ENCODE measurements at regions not wholly inside any gene's neighbourhood (a gene's known extent, or its start where the extent isn't known, plus 50 kb on each side); places are given as distances from the start of the nearest gene placed in this dataset.
A peak's percentile ranks its signal among the peaks of the same experiment; 100 is the strongest.
"Not testable (repeated sequence)": the region's sequence is repeated elsewhere in the genome, so short reads cannot be mapped to it uniquely, and the experiment has no call there.

DNA sequence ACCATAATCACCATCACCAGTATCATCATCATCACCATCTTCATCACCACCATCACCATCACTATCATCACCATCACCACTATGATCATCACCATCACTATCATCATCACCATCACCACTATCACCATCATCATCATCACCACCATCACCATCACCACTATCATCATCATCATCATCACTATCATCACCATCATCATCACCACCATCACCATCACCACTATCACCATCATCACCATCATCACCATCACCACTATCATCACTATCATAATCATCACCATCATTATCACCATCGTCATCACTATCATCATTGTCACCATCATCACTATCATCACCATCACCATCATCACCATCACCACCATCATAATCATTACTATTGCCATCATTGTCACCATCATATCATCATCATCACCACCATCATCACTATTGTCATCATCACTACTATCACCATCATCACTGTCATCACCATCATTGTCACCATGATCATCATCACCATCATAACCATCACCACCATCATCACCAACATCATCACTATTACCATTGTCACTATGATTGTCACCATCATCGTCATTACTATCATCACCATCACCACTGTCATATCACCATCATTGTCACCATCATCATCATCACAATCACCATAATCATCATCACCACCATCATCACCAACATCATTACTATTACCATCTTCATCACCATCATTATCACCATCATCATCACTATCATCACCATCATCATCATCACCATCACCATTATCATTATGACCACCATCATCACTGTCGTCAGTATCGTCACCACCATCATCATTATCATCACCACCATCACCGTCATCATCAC lies 154.7 kb downstream of the ACTR3B start:
- Histone ChIP-seq H3K27me3 (ENCODE audit: control insufficient read depth in 5 of 5, insufficient read depth in 4 of 5, low read length in 5 of 5) (peaks cover 0 to 12% (median 3%) of the 10 kb centered on the region in 5 donors), H3K36me3 (ENCODE audit: control insufficient read depth in 5 of 5, insufficient read depth in 5 of 5, low read length in 5 of 5) (peaks cover 0 to 6% (median 0%) of the 10 kb centered on the region in 5 donors), H3K4me1 (ENCODE audit: control insufficient read depth in 5 of 5, insufficient read depth in 5 of 5, low read length in 5 of 5) (no peaks in the 10 kb centered on the region), H3K9ac (ENCODE audit: low read length in 5 of 5) (no peak overlapping the region), H3K4me3 (ENCODE audit: low read depth in 1 of 5, low read length in 5 of 5) (no peak overlapping the region), H3K27ac (ENCODE audit: low read depth, low read length) (no peak overlapping the region), H3K9me3 (ENCODE audit: control insufficient read depth in 5 of 5, low read length in 5 of 5) (peaks cover 0 to 14% (median 0%) of the 10 kb centered on the region in 5 donors)

DNA sequence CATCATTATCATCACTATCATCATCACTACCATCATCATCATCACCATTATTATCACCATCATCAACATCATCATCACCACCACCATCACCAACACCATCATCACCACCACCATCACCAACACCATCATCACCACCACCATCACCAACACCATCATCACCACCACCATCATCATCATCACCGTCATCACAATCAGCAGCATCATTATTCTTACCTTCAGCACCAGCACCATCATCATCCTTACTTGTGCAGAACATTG lies 155.2 kb downstream of the ACTR3B start:
- peaks cover 0 to 14% (median 0%) of the 10 kb centered on the region in 5 donors for H3K9me3 ChIP-seq (ENCODE audit: control insufficient read depth in 5 of 5, low read length in 5 of 5)
- H3K9ac ChIP-seq (ENCODE audit: low read length in 5 of 5); H3K27ac ChIP-seq (ENCODE audit: low read depth, low read length); H3K4me3 ChIP-seq (ENCODE audit: low read depth in 1 of 5, low read length in 5 of 5); H3K4me1 ChIP-seq (ENCODE audit: control insufficient read depth in 5 of 5, insufficient read depth in 5 of 5, low read length in 5 of 5); H3K36me3 ChIP-seq (ENCODE audit: control insufficient read depth in 5 of 5, insufficient read depth in 5 of 5, low read length in 5 of 5): not testable (repeated sequence)
- H3K27me3 ChIP-seq (ENCODE audit: control insufficient read depth in 5 of 5, insufficient read depth in 4 of 5, low read length in 5 of 5) = peaks cover 0 to 12% (median 3%) of the 10 kb centered on the region in 5 donors

DNA sequence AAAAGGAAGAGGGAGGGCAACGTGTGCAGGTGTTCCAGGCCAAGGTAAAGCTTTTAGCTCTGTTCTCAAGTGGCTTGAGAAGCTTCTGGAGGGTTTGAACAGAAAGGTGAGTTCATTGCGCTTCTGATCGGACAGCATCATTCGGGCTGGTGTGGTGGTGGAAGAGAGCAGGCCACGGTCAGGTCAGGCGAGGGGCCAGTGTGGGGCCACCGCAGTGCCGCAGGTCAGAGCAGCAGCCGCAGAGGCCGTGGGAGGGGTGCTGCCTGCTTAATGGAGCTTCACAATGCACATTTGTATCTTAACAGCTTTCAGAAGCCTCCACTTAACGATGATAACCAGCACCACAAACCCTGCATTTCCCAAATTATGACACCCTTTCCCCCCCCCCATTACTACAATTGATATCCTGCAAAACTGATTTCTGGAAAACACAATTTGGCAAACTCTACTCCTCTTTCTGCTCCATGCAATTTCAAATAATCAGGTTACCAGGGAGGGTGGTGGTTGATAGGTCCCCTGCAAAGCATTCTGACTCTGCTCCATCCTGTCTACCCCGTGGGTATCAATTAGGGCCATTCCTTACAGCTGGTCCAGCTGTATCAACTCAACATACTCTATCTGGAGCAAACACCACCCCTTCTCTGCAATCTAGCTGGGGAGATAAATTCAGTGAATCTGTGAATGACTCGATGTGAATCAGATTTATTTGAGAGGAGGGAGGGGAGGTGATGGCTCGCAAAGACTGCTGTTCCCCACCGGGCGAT lies 162.9 kb downstream of the ACTR3B start:
- Histone ChIP-seq H3K9ac (ENCODE audit: low read length in 5 of 5) (no peak overlapping the region), H3K36me3 (ENCODE audit: control insufficient read depth in 5 of 5, insufficient read depth in 5 of 5, low read length in 5 of 5) (no peaks in the 10 kb centered on the region), H3K4me1 (ENCODE audit: control insufficient read depth in 5 of 5, insufficient read depth in 5 of 5, low read length in 5 of 5) (peaks cover 0 to 14% (median 9%) of the 10 kb centered on the region in 5 donors), H3K27me3 (ENCODE audit: control insufficient read depth in 5 of 5, insufficient read depth in 4 of 5, low read length in 5 of 5) (peaks cover 10 to 33% (median 30%) of the 10 kb centered on the region in 5 donors), H3K27ac (ENCODE audit: low read depth, low read length) (no peak overlapping the region), H3K4me3 (ENCODE audit: low read depth in 1 of 5, low read length in 5 of 5) (no peak overlapping the region), H3K9me3 (ENCODE audit: control insufficient read depth in 5 of 5, low read length in 5 of 5) (peaks cover 0 to 9% (median 0%) of the 10 kb centered on the region in 5 donors)

DNA sequence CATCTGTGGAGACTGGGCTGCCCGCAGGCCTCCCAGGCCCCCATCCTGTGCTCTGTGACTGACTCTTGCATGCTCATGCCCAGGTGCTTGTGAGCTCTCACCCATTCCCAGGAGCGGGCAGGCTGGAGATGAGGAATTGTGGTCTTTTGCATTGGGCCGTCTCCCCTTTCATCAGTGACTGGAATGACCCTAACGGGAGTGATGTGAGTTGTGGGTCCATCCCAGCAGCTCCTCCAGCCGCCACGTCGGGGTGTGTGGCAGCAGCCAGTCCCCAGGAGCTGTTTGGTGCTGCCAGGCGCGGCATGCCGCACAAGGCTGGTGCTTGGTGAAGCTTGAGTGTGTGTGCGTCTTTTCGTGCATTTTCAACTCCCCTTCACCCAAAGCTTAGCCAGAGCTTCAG lies 164.2 kb downstream of the ACTR3B start:
- no peak overlapping the region for H3K27ac ChIP-seq (ENCODE audit: low read depth, low read length)
- H3K27me3 ChIP-seq (ENCODE audit: control insufficient read depth in 5 of 5, insufficient read depth in 4 of 5, low read length in 5 of 5) = peaks cover 10 to 33% (median 30%) of the 10 kb centered on the region in 5 donors
- H3K4me3 ChIP-seq (ENCODE audit: low read depth in 1 of 5, low read length in 5 of 5) = no peak overlapping the region

DNA sequence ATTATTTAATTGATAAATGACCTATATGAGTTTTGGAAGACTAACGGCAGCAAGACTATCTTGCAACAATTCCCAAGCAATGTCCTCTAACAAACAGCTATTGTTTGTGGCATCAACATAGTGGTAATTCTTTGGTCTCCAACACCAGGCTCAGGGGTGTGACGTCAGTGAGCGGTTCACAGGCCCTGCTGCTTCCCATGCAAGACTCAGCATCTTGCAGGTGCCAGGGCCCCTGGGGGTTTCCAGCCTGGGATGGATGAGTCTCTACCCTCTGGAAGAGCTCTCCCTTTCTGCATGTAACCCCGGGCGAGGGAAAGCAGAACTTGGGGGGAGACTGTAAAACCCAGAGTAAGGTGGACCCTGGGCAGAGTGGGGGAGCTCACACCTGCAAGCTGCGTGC lies 164.7 kb downstream of the ACTR3B start:
- Histone ChIP-seq H3K4me1 (ENCODE audit: control insufficient read depth in 5 of 5, insufficient read depth in 5 of 5, low read length in 5 of 5) (peaks cover 0 to 14% (median 9%) of the 10 kb centered on the region in 5 donors), H3K27ac (ENCODE audit: low read depth, low read length) (no peak overlapping the region), H3K9ac (ENCODE audit: low read length in 5 of 5) (no peak overlapping the region), H3K4me3 (ENCODE audit: low read depth in 1 of 5, low read length in 5 of 5) (no peak overlapping the region), H3K36me3 (ENCODE audit: control insufficient read depth in 5 of 5, insufficient read depth in 5 of 5, low read length in 5 of 5) (no peaks in the 10 kb centered on the region), H3K9me3 (ENCODE audit: control insufficient read depth in 5 of 5, low read length in 5 of 5) (peaks cover 0 to 5% (median 0%) of the 10 kb centered on the region in 5 donors), H3K27me3 (ENCODE audit: control insufficient read depth in 5 of 5, insufficient read depth in 4 of 5, low read length in 5 of 5) (peaks cover 10 to 33% (median 30%) of the 10 kb centered on the region in 5 donors)

More for the DNA sequence above, 164.2 kb downstream of the ACTR3B start:
- Histone ChIP-seq H3K4me1 (ENCODE audit: control insufficient read depth in 5 of 5, insufficient read depth in 5 of 5, low read length in 5 of 5) (peaks cover 0 to 14% (median 9%) of the 10 kb centered on the region in 5 donors), H3K36me3 (ENCODE audit: control insufficient read depth in 5 of 5, insufficient read depth in 5 of 5, low read length in 5 of 5) (no peaks in the 10 kb centered on the region), H3K9ac (ENCODE audit: low read length in 5 of 5) (no peak overlapping the region), H3K9me3 (ENCODE audit: control insufficient read depth in 5 of 5, low read length in 5 of 5) (peaks cover 0 to 5% (median 0%) of the 10 kb centered on the region in 5 donors)

DNA sequence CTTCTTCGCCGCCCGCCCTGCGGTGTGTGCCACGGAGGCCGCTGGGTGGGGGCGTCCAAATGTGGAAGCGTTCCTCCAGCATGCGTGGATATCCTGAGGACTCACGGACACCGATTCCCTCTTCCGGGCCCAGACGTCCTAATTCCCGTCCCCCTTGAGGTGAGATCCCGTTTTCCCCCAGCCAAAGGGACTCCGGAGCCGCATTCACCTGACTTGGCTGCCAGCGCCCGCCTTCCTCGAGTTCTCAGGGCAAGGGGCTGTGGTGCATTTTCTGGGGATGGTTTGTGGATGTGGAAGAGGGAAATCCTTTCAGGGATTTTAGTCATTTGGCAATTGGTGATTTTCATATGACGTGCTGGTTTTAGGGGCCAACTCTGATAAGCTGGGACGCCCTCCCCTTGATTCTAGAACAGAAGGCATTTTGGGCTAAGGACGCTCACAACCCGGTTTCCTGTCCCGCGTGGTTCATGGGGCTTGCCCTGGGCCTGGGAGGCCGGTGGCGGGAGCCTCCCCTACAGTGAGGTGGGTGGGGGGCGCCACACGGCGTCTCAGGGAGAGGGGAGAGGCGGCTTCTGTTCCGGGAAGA lies 165.4 kb downstream of the ACTR3B start:
- peaks cover 10 to 31% (median 29%) of the 10 kb centered on the region in 5 donors for H3K27me3 ChIP-seq (ENCODE audit: control insufficient read depth in 5 of 5, insufficient read depth in 4 of 5, low read length in 5 of 5)

DNA sequence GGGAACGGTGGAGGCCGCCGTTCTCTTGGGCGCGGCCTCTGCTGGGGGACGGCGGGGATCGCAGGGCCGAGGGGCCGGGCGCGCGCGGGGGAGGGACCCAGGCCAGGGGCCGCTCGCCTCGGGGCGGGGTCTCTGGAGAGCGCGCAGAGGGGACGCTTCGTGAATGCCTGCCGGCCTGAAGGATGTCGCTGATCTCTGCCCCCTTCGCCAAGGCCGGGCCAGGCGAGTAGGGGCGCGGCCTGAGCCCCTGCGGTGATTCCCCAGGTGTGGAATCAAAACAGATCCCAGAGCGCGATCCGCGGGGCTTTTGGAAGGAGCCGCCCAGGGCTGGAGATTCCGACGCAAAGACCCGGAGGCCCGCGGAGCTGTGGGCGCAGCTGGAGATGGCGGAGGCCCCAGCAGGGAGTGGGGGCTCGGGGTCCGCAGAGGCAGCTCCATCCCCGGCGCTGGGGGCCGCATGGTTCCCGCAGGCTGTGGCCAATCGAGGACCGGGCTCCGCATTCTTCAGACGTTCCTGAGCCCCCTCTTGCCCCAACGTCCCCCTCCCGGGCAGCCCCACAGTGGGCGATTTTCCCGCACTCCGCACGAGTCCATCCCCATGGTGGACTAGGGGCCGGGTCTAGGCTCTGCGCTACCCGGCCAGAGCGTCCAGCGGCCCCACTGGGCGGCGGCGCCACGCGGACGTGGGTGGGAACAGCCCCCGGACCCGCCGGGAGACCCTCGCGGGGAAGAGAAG lies 166.0 kb downstream of the ACTR3B start:
- H3K27ac ChIP-seq (ENCODE audit: low read depth, low read length) = no peak overlapping the region
- H3K9me3 ChIP-seq (ENCODE audit: control insufficient read depth in 5 of 5, low read length in 5 of 5) = no peaks in the 10 kb centered on the region
- H3K36me3 ChIP-seq (ENCODE audit: control insufficient read depth in 5 of 5, insufficient read depth in 5 of 5, low read length in 5 of 5) = no peaks in the 10 kb centered on the region
- no peak overlapping the region for H3K9ac ChIP-seq (ENCODE audit: low read length in 5 of 5)
- peaks cover 10 to 31% (median 29%) of the 10 kb centered on the region in 5 donors for H3K27me3 ChIP-seq (ENCODE audit: control insufficient read depth in 5 of 5, insufficient read depth in 4 of 5, low read length in 5 of 5)
- H3K4me3 ChIP-seq (ENCODE audit: low read depth in 1 of 5, low read length in 5 of 5) = peak overlapping the region in 3 of 5 donors; percentile 12 to 36 (median 14)
- peaks cover 0 to 14% (median 9%) of the 10 kb centered on the region in 5 donors for H3K4me1 ChIP-seq (ENCODE audit: control insufficient read depth in 5 of 5, insufficient read depth in 5 of 5, low read length in 5 of 5)

More for the DNA sequence above, 165.4 kb downstream of the ACTR3B start:
- H3K36me3 ChIP-seq (ENCODE audit: control insufficient read depth in 5 of 5, insufficient read depth in 5 of 5, low read length in 5 of 5) = no peaks in the 10 kb centered on the region
- H3K4me3 ChIP-seq (ENCODE audit: low read depth in 1 of 5, low read length in 5 of 5) = peak overlapping the region in 3 of 5 donors; percentile 12 to 36 (median 14)
- no peak overlapping the region for H3K27ac ChIP-seq (ENCODE audit: low read depth, low read length)
- no peak overlapping the region for H3K9ac ChIP-seq (ENCODE audit: low read length in 5 of 5)
- H3K9me3 ChIP-seq (ENCODE audit: control insufficient read depth in 5 of 5, low read length in 5 of 5) = peaks cover 0 to 5% (median 0%) of the 10 kb centered on the region in 5 donors
- H3K4me1 ChIP-seq (ENCODE audit: control insufficient read depth in 5 of 5, insufficient read depth in 5 of 5, low read length in 5 of 5) = peaks cover 0 to 14% (median 9%) of the 10 kb centered on the region in 5 donors

DNA sequence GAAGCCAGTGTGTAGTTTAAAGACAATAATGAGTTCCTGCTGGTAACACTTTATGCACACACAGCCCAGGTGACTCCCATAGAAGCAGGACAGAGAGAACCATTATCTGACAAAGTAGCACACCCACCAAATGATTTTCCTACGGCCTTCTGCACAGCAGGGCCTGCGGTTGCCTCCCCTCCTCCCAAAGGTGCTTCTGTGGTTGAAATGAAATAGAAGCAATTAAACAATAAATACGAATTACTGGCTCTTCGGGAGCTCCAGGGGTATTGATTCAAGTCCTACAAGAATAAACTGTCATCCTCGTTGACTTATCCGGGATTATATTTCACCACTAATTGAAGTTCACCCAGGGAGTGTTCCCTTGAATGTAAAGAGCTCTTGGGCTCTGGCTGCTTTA lies 172.1 kb downstream of the ACTR3B start:
- Histone ChIP-seq H3K9ac (ENCODE audit: low read length in 5 of 5) (no peak overlapping the region), H3K27me3 (ENCODE audit: control insufficient read depth in 5 of 5, insufficient read depth in 4 of 5, low read length in 5 of 5) (no peaks in the 10 kb centered on the region), H3K36me3 (ENCODE audit: control insufficient read depth in 5 of 5, insufficient read depth in 5 of 5, low read length in 5 of 5) (no peaks in the 10 kb centered on the region), H3K27ac (ENCODE audit: low read depth, low read length) (no peak overlapping the region), H3K9me3 (ENCODE audit: control insufficient read depth in 5 of 5, low read length in 5 of 5) (no peaks in the 10 kb centered on the region), H3K4me1 (ENCODE audit: control insufficient read depth in 5 of 5, insufficient read depth in 5 of 5, low read length in 5 of 5) (no peaks in the 10 kb centered on the region), H3K4me3 (ENCODE audit: low read depth in 1 of 5, low read length in 5 of 5) (no peak overlapping the region)

DNA sequence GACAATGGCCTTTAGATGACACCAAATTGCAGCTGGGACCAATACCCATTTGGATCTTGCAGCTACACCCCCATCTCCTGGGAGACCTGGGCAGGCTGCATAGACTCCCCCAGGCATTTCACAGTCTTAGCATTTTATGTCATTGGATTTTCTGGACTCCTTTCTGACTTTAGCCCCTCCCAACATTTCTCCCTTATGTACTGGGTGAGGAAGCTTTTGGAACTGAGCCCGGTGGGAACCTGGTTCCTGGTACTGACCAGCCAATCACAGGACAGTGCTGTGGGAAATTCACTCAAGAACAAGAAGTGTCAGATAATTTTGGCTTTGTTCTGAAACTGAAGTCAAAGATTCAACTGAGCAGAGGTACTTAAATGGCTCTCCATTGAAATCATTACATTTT lies 177.7 kb downstream of the ACTR3B start:
- Histone ChIP-seq H3K4me3 (ENCODE audit: low read depth in 1 of 5, low read length in 5 of 5) (no peak overlapping the region), H3K9me3 (ENCODE audit: control insufficient read depth in 5 of 5, low read length in 5 of 5) (no peaks in the 10 kb centered on the region), H3K27ac (ENCODE audit: low read depth, low read length) (no peak overlapping the region), H3K9ac (ENCODE audit: low read length in 5 of 5) (no peak overlapping the region), H3K4me1 (ENCODE audit: control insufficient read depth in 5 of 5, insufficient read depth in 5 of 5, low read length in 5 of 5) (no peaks in the 10 kb centered on the region), H3K36me3 (ENCODE audit: control insufficient read depth in 5 of 5, insufficient read depth in 5 of 5, low read length in 5 of 5) (no peaks in the 10 kb centered on the region), H3K27me3 (ENCODE audit: control insufficient read depth in 5 of 5, insufficient read depth in 4 of 5, low read length in 5 of 5) (no peaks in the 10 kb centered on the region)
